HG03066 (cell line): ENCODE measurements at regions not wholly inside any gene's neighbourhood (a gene's known extent, or its start where the extent isn't known, plus 50 kb on each side); places are given as distances from the start of the nearest gene placed in this dataset.
A peak's percentile ranks its signal among the peaks of the same experiment; 100 is the strongest.

Experiments used
- ATAC-seq: cut with Tn5 transposase; IDR thresholded peaks from one replicate; pipeline ENCODE4 v1.9.1; 2021; ENCODE audit warnings: low read depth; ENCODE audit not compliant: unreplicated experiment

GRCh38 chr6:139587469-139587868, 213.0 kb upstream of the CITED2 start:
- ATAC-seq: no peak

DNA sequence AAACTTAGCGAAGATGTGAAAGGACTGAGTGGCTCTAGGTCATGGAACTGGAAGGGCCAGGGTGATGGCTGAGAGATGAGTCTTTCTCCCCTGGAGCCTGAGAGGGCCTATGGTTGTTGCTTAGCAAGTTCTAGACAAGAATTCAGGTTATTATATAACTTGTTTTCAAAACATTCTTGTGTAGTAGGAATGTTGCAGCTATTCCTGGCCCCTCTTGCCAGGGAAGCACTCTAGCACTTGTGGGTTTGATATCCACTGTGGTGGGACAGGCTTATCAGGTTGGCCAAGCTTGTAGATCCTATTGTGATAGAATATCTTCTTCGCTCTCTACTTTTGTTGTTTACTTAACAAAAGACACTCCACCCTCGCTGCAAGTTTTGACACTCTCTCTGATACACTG, 211.8 kb upstream of the CITED2 start:
- ATAC-seq: no peak

DNA sequence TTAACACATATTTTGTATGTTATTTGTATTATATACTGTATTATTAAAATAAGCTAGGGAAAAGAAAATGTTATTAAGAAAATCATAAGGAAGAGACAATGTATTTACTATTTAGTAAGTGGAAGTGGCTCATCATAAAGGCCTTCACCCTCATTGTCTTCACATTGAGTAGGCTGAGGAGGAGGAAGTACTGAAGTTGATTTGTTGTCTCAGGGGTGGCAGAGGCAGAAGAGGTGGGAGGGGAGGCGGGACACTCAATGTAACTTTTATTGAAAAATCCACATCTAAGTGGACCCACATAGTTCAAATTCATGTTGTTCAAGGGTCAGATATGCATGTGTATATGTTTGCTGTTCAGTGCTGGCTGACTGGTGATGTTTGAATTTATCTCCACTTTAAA, 210.2 kb upstream of the CITED2 start:
- ATAC-seq: no peak

GRCh38 chr6:139583420-139583819, 209.0 kb upstream of the CITED2 start:
- no peak for ATAC-seq

DNA sequence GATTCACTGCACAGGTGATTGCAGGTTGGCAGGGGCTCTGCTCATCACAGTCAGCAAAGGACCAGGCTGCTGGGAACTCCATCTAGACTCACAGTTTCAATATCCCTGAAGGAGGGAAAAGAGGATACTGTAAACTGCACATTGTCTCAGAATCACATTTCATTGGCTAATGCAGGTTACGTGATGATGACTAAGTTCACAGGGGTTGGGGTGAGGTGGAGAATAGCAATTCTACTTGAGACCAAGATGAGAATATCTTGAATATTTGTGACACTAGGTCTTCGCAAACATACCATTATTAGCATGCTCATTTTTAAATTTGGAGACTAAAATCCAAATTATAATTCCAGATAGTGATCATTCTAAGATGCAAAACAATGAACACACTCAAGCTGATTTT, 208.5 kb upstream of the CITED2 start:
- ATAC-seq: no peak

DNA sequence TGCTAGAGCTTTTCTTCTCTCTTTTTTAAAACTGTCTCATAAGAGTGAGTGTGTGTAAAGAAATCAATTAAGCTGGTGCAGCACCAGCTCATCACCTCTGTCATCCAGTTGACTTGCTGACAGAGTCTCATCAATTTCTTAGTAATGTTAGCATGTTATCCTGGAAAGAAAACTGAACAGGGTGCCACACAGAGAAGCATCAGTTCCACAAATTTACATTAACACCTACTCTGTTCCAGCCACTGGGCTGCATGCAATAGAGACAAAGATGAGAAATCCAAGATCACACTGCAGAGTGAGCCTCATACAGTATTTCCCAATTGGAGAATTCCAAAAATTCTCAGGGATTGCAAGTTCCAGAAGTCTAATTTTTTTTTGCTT, 207.0 kb upstream of the CITED2 start:
- ATAC-seq: no peak

GRCh38 chr6:139580592-139581484, 206.4 kb upstream of the CITED2 start:
- peak; percentile 94 for ATAC-seq

DNA sequence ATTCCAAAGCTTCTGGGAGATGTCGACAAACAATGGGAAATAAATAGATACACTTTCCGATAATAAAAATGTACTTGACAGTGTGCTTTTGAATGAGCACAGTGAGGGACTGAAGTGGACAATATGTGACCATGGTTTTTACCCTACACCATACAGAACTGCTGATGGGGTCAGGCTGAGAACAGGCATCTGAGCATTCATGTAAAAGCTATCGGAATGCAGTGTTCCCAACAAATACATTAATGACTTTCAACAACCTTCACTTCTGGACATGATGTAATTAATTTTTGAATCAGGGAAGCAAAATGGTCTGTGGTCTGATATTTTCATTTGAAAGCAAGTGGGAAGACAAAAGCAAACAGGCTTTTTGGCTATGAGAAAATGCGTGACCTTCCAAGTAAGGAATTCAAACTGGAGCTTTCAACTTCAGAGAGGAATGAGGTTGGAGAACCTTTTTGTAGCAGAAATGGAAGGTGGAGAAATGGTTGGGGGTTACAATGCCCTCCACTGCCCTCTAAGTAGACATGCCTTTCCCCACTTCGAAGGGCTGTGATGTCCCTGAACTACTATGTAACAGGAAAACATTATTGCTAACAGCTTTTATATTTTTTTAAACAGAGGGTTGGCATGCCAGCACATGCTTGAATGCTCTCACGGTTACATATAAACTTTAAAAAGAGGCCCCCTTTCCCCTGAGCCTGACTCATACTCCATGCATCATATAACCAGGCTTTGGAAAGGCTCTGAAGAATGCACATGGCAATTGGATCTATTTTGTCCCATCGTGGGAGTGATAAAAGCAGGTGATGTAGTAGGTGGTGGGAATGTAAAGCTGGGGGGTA, 203.5 kb upstream of the CITED2 start:
- ATAC-seq: no peak

GRCh38 chr6:139577124-139577762, 202.8 kb upstream of the CITED2 start:
- ATAC-seq: no peak

GRCh38 chr6:139572001-139572400, 197.6 kb upstream of the CITED2 start:
- no peak for ATAC-seq

DNA sequence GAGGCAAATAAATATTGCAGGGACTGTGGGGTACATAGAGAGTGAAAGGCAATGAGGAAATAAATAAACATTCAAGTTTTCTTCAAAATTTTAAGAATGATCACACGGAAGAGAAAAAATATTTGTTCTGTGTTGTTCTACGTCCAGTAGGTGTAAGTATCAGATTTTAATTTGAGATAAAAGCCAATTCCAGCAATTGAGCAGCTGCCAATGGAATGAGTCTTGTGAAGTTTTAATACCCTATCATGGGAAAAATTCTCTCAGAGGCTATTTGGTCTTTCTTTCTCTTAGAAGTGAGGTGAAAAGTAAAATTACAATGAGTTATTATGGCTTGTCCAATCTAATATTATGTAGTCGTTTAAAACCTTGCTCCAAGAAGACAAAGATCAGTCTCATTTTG, 195.7 kb upstream of the CITED2 start:
- no peak for ATAC-seq

GRCh38 chr6:139569566-139569965, 195.1 kb upstream of the CITED2 start:
- no peak for ATAC-seq

DNA sequence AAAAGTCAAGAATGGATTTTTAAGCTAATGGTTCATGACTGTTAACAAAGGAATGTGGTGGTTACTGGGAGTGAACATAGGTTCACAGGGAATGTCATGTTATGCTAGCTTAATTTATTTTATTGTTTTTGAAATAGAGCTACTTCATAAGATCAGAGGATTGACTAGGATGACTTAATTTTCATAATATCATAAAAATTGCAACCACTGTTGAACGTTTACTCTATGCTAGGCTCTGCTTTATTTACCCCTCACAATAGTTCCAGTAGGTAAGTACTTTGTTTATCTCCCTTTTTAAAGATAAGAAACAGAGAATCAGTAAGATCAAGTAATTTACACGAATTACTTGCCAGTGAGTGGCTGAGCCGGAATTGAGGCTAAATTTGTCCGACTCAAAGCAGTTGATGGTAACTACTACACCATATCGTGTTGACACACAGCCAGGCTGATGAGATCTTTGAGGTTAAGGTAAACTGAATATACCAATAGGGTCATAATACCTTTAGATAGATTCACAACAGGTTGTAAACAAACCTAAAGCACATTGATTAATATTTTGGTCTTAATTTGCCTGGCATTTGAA, 194.6 kb upstream of the CITED2 start:
- no peak for ATAC-seq

GRCh38 chr6:139568151-139568955, 193.9 kb upstream of the CITED2 start:
- no peak for ATAC-seq

DNA sequence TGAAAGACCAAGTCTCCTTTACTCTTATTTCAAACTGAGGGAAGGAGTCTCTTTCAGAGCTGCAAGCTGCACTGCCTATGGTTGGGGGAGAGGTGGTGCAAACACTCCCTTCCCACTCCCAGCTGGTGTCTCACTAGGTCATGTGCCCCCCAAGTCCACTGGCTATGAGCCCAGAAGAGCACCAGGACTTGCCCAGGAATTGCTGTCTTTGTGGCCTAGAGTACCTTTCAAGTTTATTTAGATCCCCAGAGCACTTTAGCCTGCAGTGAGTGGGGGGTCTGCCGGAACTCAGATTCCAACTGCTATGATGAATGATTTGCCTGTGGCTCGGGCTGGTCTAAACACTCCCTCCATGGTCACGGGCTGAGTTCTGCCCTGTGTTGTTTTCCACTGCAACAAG, 192.6 kb upstream of the CITED2 start:
- ATAC-seq: no peak

DNA sequence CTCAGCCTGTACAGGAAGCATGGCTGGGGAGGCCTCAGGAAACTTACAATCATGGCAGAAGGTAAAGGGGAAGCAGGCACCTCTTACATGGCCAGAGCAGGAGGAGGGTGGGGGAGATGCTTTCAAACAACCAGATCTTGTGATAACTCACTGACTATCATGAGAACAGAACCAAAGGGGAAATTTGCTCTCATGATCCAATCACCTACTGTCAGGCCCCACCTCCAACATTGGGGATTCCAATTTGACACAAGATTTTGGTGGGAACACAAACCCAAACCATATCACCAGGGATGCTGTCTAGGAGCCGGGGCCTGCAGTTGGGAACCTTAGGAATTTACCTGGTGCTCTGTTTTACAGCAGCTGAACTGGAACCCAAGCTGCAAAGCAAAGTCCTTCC, 191.1 kb upstream of the CITED2 start:
- no peak for ATAC-seq

DNA sequence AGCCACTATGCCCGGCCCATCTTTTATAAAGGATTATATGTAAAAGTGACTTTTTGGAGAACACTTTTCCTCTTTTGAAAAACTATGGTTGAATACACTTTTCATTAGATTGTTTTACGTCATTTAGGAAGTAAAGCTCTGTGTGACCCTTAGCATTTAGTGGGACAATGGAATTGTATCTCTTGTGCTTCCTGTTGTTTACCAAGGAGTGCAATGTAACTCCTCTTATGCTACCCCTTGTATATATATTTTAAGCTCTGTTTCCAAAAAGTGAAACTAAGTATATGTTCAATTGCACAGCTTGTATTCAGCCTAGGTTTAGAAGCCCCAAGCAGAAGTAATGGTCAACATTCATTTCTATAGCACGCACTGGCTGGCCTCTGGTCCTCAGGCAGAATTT, 183.1 kb upstream of the CITED2 start:
- ATAC-seq: no peak

GRCh38 chr6:139556532-139556931, 182.1 kb upstream of the CITED2 start:
- no peak for ATAC-seq

GRCh38 chr6:139553916-139554315, 179.5 kb upstream of the CITED2 start:
- ATAC-seq: no peak

- no peak for ATAC-seq
Observed at GRCh38 chr6:139551376-139551775, 176.9 kb upstream of the CITED2 start.
